ENCODE measurements at regions not wholly inside any gene's neighbourhood (a gene's known extent, or its start where the extent isn't known, plus 50 kb on each side); places are given as distances from the start of the nearest gene placed in this dataset.
A peak's percentile ranks its signal among the peaks of the same experiment; 100 is the strongest.
"Not testable (repeated sequence)": the region's sequence is repeated elsewhere in the genome, so short reads cannot be mapped to it uniquely, and the experiment has no call there.

DNA sequence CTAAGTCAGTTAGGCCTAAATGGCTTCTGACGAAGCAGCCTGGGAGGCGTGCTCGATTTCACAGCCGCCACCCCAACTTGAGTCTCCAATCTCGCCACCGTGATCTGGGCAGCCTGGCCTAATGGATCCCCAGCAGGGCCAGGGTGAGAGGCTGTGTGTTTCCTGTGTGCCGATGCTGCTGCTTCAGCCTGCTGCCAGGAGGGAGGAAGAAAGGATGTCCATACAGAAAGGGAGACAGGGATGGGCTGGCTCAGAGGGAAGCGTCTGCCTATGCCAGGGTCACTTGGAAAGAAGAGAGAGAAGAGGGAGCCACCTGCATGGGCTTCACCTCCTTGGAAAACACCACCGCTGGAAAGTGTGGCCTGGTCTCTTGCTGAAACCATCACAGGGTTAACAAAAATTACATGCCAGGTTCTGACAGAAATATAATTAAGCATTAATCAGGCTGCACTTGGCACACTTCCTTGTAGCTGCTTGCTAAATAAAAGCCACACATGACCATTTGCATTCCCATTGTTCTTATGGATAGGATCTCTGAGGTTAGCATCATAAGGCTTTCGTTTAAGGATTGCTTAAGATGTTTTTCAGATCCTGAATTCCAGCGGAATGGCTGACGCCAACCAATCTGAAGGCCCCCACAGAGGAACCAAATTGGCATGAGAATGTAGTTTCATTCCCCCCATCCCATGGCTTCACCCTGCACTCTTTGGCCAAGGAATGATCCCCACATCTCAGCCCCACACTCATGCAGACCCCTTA is 108.8 kb upstream of the SLC1A4 start:
- no peak for DNase-seq (ENCODE audit: low read depth)
- TF ChIP-seq, protein P1, sequence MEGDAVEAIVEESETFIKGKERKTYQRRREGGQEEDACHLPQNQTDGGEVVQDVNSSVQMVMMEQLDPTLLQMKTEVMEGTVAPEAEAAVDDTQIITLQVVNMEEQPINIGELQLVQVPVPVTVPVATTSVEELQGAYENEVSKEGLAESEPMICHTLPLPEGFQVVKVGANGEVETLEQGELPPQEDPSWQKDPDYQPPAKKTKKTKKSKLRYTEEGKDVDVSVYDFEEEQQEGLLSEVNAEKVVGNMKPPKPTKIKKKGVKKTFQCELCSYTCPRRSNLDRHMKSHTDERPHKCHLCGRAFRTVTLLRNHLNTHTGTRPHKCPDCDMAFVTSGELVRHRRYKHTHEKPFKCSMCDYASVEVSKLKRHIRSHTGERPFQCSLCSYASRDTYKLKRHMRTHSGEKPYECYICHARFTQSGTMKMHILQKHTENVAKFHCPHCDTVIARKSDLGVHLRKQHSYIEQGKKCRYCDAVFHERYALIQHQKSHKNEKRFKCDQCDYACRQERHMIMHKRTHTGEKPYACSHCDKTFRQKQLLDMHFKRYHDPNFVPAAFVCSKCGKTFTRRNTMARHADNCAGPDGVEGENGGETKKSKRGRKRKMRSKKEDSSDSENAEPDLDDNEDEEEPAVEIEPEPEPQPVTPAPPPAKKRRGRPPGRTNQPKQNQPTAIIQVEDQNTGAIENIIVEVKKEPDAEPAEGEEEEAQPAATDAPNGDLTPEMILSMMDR (IDR thresholded peaks at IDR 0.05; ENCODE audit: low read length, missing control alignments), result no peak
- no peak overlapping the region for H3K4me3 ChIP-seq (replicated peaks; ENCODE audit: low read depth, low read length)

- DNase-seq (ENCODE audit: low read depth), result no peak
- H3K4me3 ChIP-seq (replicated peaks; ENCODE audit: low read depth, low read length), result no peak overlapping the region
- TF ChIP-seq, protein P1 (IDR thresholded peaks at IDR 0.05; ENCODE audit: low read length, missing control alignments), result no peak
Observed at GRCh38 chr2:64881037-64881492, 108.1 kb upstream of the SLC1A4 start.

DNA sequence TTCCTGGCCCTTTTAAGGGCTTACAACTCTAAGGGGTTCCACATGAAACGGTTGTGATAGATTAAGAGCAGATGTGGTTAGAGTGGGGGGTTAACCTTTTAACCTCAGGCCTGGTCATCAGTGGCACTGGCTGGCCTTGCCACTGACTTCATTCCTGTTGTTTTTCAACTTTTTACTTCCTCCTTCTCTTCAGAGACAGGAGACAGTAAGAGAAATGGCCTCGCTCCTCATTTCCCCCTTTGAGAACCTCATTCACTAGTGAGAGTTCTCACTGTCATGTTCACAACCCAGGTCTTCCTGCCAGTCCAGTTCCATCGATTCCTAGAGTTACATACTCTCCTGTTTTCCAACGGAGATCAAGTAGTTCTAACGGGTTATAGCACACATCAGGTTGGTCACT is 101.6 kb upstream of the SLC1A4 start:
- TF ChIP-seq, protein P1 (IDR thresholded peaks at IDR 0.05; ENCODE audit: low read length, missing control alignments), result no peak
- no peak overlapping the region for H3K4me3 ChIP-seq (replicated peaks; ENCODE audit: low read depth, low read length)
- DNase-seq (ENCODE audit: low read depth), result no peak

- DNase-seq (ENCODE audit: low read depth), result peak; percentile 79
- H3K4me3 ChIP-seq (replicated peaks; ENCODE audit: low read depth, low read length), result no peak overlapping the region
Observed at GRCh38 chr2:64888591-64889309, 100.4 kb upstream of the SLC1A4 start.

GRCh38 chr2:64889803-64890202 is 99.4 kb upstream of the SLC1A4 start:
- H3K4me3 ChIP-seq (replicated peaks; ENCODE audit: low read depth, low read length), result no peak overlapping the region
- DNase-seq (ENCODE audit: low read depth), result no peak
- TF ChIP-seq, protein P1 (IDR thresholded peaks at IDR 0.05; ENCODE audit: low read length, missing control alignments), result no peak

More at GRCh38 chr2:64888591-64889309, 100.4 kb upstream of the SLC1A4 start:
- TF ChIP-seq, protein P1 (IDR thresholded peaks at IDR 0.05; ENCODE audit: low read length, missing control alignments), result peak; percentile 50

- H3K4me3 ChIP-seq (replicated peaks; ENCODE audit: low read depth, low read length); DNase-seq (ENCODE audit: low read depth): not testable (repeated sequence)
Observed at GRCh38 chr2:64896572-64896971, 92.6 kb upstream of the SLC1A4 start.

DNA sequence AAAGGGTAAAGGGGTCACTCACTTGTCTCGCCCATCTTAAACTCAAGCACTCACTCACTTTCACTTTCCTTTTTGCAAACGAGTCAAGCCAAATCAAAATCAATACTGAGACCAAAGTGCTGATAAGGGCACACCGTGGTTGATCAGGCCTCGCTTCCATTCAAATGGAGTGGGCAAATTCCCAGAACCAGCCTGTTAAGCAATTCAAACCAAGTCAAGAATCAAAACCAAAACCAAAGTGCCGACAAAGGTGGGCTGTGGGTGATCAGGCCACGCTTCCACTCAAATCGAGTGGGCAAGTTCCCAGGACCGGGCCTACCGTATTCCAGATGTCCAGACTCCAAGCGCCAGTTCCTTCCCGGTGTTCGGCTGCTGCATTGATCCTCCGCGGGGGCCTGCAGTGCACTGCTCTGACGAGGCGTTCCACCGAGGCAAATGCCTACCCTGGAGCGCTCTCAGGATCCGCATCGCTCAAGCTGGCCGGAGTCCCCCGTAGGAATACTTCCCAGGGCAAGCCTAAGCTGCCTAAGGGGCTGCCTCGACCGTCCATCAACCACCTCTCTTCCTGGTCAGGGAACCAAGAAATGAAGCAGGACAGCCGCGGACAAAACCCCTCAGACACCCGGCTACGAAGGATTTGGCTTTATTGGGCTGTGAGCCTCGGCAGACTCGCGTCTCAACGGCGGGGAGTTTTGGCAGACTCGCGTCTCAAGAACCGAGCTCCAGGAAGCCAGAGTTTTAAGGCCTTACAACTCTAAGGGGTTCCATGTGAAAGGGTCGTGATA is 89.9 kb upstream of the SLC1A4 start:
- DNase-seq (ENCODE audit: low read depth), result no peak
- TF ChIP-seq, protein P1 (IDR thresholded peaks at IDR 0.05; ENCODE audit: low read length, missing control alignments), result no peak
- no peak overlapping the region for H3K4me3 ChIP-seq (replicated peaks; ENCODE audit: low read depth, low read length)

GRCh38 chr2:64899876-64900275 is 89.3 kb upstream of the SLC1A4 start:
- not testable (repeated sequence) for H3K4me3 ChIP-seq (replicated peaks; ENCODE audit: low read depth, low read length); DNase-seq (ENCODE audit: low read depth)

All from fibroblast of pulmonary artery (primary cell).